ENCODE measurements at regions not wholly inside any gene's neighbourhood (a gene's known extent, or its start where the extent isn't known, plus 50 kb on each side); places are given as distances from the start of the nearest gene placed in this dataset.

- no peak overlapping the region for H3K4me3 ChIP-seq
- intact Hi-C loops (cut with DNase I), result loop anchor here in 1 of 3 donors (10.0 kb wide), 1 partner anchor 353 kb away; no protein-coding TSS in a partner anchor
- FAIRE-seq (no peak), DNase-seq (no peak), ATAC-seq (no peak)
- TF ChIP-seq CTCF (IDR thresholded peaks at IDR 0.05), result no peak
- H3K36me3 ChIP-seq, result no peaks in the 10 kb centered on the region
- WGBS, 2 donors, result 64 to 71% methylated on average over 12 of the region's 12 CpGs
- H3K4me1 ChIP-seq, result no peaks in the 10 kb centered on the region
- H3K27ac ChIP-seq, result no peak overlapping the region
- peaks cover 0 to 9% (median 2%) of the 10 kb centered on the region in 4 donors for H3K27me3 ChIP-seq
- H3K9me3 ChIP-seq, result no peaks in the 10 kb centered on the region
Measured at GRCh38 chr11:121241343-121242211, 51.0 kb upstream of the SC5D start.

Measured in pancreas (tissue), 10 donors.